Nephron progenitor cell (in vitro differentiated cells): ENCODE measurements at regions not wholly inside any gene's neighbourhood (a gene's known extent, or its start where the extent isn't known, plus 50 kb on each side); places are given as distances from the start of the nearest gene placed in this dataset.

Experiments
- DNase-seq: peaks from one replicate; pipeline ENCODE4 v3.0.0; 2021
- H3K27ac Mint-ChIP-seq: 2 replicates; pipeline ENCODE4 v1.8.0; 2021; ENCODE audit warnings: mild to moderate bottlenecking, moderate library complexity, mixed read lengths
- H3K27me3 Mint-ChIP-seq: 2 replicates; pipeline ENCODE4 v1.8.0; 2021; ENCODE audit warnings: mild to moderate bottlenecking, low read depth, mixed read lengths; ENCODE audit not compliant: poor library complexity
- H3K36me3 Mint-ChIP-seq: 2 replicates; pipeline ENCODE4 v1.8.0; 2021; ENCODE audit warnings: low read depth, mixed read lengths
- H3K4me1 Mint-ChIP-seq: 2 replicates; pipeline ENCODE4 v1.8.0; 2021; ENCODE audit warnings: mixed read lengths
- H3K4me3 Mint-ChIP-seq: 2 replicates; pipeline ENCODE4 v1.8.0; 2021; ENCODE audit warnings: mild to moderate bottlenecking, moderate library complexity, mixed read lengths
- H3K9me3 Mint-ChIP-seq: 2 replicates; pipeline ENCODE4 v1.8.0; 2021; ENCODE audit warnings: mild to moderate bottlenecking, moderate library complexity, mixed read lengths
- TF ChIP-seq, protein P1 (sequence below): fragments of 200-600 bp; sonication (generic); IDR thresholded peaks from 2 replicates; pipeline ENCODE4 v1.5.0; 2021; ENCODE audit warnings: antibody characterized with exemption

GRCh38 chr6:14620522-14620921 lies 502.9 kb downstream of the CD83 start:
- DNase-seq: peak; percentile 50
- peaks cover 2% of the 10 kb centered on the region for H3K36me3 Mint-ChIP-seq
- peaks cover 13% of the 10 kb centered on the region for H3K9me3 Mint-ChIP-seq
- H3K4me1 Mint-ChIP-seq: peaks cover 54% of the 10 kb centered on the region
- H3K4me3 Mint-ChIP-seq: no peak overlapping the region
- no peak overlapping the region for H3K27ac Mint-ChIP-seq
- TF ChIP-seq, protein P1, sequence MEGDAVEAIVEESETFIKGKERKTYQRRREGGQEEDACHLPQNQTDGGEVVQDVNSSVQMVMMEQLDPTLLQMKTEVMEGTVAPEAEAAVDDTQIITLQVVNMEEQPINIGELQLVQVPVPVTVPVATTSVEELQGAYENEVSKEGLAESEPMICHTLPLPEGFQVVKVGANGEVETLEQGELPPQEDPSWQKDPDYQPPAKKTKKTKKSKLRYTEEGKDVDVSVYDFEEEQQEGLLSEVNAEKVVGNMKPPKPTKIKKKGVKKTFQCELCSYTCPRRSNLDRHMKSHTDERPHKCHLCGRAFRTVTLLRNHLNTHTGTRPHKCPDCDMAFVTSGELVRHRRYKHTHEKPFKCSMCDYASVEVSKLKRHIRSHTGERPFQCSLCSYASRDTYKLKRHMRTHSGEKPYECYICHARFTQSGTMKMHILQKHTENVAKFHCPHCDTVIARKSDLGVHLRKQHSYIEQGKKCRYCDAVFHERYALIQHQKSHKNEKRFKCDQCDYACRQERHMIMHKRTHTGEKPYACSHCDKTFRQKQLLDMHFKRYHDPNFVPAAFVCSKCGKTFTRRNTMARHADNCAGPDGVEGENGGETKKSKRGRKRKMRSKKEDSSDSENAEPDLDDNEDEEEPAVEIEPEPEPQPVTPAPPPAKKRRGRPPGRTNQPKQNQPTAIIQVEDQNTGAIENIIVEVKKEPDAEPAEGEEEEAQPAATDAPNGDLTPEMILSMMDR: no peak
- peaks cover 3% of the 10 kb centered on the region for H3K27me3 Mint-ChIP-seq

DNA sequence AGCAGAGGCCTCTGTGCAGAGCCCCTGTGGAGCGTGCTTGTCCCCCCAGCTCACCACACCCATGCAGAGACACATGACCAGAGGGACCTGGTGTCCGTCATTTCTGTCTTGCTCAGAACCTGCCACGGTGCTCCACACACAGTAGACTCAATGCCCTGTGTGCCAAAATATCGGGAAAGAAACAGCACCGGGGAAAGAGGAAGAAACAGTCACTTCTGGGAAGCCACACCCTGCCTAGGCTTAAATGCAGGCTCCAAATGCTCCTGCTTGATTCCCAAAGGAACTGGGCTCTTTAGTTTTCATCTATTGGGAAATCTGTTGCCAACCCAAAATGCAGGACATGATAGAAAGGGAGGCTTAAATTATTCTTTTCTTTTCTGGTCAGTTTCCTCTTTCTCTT lies 503.9 kb downstream of the CD83 start:
- TF ChIP-seq, protein P1: no peak
- Mint-ChIP-seq H3K27ac (no peak overlapping the region), H3K4me1 (peaks cover 54% of the 10 kb centered on the region), H3K36me3 (no peaks in the 10 kb centered on the region), H3K9me3 (peaks cover 5% of the 10 kb centered on the region), H3K4me3 (peak overlapping the region; percentile 41), H3K27me3 (peaks cover 3% of the 10 kb centered on the region)
- DNase-seq: no peak

DNA sequence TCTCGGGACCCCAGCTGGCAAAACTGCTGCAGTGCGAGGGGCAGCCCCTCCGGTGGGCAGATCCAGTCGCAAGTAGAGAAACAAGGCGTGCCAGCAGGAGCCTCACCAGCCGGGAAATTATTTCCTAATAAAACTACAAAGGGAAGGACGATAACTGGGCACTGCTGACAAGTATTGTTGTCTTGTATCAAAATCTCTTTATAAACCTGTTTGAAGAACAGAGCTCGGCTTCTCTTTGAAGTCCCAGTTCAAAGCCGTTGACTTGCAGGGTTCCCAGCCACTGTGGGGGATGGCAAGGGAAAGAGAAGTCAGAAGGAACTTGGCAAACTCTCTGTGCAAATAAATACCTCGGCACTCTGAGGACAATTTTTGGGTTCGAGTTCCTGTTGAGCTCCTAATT lies 504.5 kb downstream of the CD83 start:
- TF ChIP-seq, protein P1: no peak
- Mint-ChIP-seq H3K36me3 (no peaks in the 10 kb centered on the region), H3K27ac (no peak overlapping the region), H3K4me3 (peak overlapping the region; percentile 49), H3K4me1 (peaks cover 54% of the 10 kb centered on the region), H3K27me3 (peaks cover 3% of the 10 kb centered on the region), H3K9me3 (peaks cover 4% of the 10 kb centered on the region)
- no peak for DNase-seq

- Mint-ChIP-seq H3K4me3 (peak overlapping the region; percentile 0), H3K36me3 (no peaks in the 10 kb centered on the region), H3K27me3 (peaks cover 3% of the 10 kb centered on the region), H3K9me3 (peaks cover 12% of the 10 kb centered on the region), H3K4me1 (peaks cover 54% of the 10 kb centered on the region), H3K27ac (peak overlapping the region; percentile 9)
- TF ChIP-seq, protein P1: no peak
- DNase-seq: no peak
Measured at GRCh38 chr6:14622909-14623505, 505.4 kb downstream of the CD83 start.

- H3K27ac Mint-ChIP-seq: no peak overlapping the region
- peaks cover 16% of the 10 kb centered on the region for H3K9me3 Mint-ChIP-seq
- peak overlapping the region; percentile 33 for H3K4me3 Mint-ChIP-seq
- no peaks in the 10 kb centered on the region for H3K36me3 Mint-ChIP-seq
- TF ChIP-seq, protein P1: no peak
- peaks cover 5% of the 10 kb centered on the region for H3K27me3 Mint-ChIP-seq
- peaks cover 69% of the 10 kb centered on the region for H3K4me1 Mint-ChIP-seq
- DNase-seq: no peak
Measured at GRCh38 chr6:14625173-14625895, 507.8 kb downstream of the CD83 start.

DNA sequence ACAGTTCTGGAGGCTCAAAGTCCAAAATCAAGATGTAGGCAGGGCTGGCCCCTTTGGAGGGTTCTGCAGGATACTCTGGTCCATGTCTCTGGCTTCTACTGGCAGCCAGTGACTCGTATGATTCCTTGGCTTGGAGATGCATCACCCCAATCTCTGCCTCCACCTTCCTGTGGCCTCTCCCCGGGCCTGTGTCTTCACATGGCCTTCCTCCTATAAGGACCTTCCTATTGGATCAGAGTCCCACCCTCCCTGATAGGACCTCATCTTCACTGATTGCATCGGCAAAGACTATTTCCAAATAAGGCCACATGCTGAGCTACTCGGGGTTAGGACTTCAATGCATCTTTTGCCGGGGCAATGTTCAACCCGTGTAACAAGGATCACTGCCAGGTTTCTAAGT lies 509.0 kb downstream of the CD83 start:
- H3K4me3 Mint-ChIP-seq: no peak overlapping the region
- TF ChIP-seq, protein P1: no peak
- DNase-seq: no peak
- peaks cover 16% of the 10 kb centered on the region for H3K9me3 Mint-ChIP-seq
- no peak overlapping the region for H3K27ac Mint-ChIP-seq
- no peaks in the 10 kb centered on the region for H3K36me3 Mint-ChIP-seq
- peaks cover 61% of the 10 kb centered on the region for H3K4me1 Mint-ChIP-seq
- H3K27me3 Mint-ChIP-seq: peaks cover 10% of the 10 kb centered on the region
